ENCODE measurements at regions not wholly inside any gene's neighbourhood (a gene's known extent, or its start where the extent isn't known, plus 50 kb on each side); places are given as distances from the start of the nearest gene placed in this dataset.

DNA sequence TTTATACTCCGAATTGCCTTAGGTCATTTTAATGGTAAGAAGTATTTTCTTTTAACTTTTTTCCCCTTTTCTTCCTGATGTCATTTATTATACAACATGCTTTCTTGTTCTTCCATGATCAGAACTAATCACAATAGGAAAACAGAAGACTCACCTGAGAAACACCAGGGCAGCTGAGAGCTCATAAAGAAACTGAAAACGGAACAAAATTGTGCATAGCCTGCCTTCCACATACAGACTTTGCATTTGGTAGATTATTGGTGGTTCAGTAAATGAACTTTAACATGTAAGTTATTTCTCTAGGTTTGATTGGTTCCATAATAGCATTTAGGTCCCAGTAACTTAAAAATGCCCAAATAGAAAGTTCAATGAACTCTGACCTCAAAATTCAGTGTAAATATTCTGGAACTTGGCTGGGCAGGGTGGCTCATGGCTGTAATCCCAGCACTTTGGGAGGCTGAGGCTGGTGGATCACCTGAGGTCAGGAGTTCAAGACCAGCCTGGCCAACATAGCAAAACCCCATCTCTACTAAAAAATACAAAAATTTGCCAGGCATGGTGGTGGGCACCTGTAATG, 161.1 kb upstream of the DTNBP1 start (continued):
- TF ChIP-seq, protein P1, sequence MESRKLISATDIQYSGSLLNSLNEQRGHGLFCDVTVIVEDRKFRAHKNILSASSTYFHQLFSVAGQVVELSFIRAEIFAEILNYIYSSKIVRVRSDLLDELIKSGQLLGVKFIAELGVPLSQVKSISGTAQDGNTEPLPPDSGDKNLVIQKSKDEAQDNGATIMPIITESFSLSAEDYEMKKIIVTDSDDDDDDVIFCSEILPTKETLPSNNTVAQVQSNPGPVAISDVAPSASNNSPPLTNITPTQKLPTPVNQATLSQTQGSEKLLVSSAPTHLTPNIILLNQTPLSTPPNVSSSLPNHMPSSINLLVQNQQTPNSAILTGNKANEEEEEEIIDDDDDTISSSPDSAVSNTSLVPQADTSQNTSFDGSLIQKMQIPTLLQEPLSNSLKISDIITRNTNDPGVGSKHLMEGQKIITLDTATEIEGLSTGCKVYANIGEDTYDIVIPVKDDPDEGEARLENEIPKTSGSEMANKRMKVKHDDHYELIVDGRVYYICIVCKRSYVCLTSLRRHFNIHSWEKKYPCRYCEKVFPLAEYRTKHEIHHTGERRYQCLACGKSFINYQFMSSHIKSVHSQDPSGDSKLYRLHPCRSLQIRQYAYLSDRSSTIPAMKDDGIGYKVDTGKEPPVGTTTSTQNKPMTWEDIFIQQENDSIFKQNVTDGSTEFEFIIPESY (IDR thresholded peaks at IDR 0.05) = no peak
- no peak for TF ChIP-seq MYC (IDR thresholded peaks at IDR 0.05; ENCODE audit: insufficient read depth, insufficient read length, insufficient replicate concordance, low read length, severe bottlenecking)

DNA sequence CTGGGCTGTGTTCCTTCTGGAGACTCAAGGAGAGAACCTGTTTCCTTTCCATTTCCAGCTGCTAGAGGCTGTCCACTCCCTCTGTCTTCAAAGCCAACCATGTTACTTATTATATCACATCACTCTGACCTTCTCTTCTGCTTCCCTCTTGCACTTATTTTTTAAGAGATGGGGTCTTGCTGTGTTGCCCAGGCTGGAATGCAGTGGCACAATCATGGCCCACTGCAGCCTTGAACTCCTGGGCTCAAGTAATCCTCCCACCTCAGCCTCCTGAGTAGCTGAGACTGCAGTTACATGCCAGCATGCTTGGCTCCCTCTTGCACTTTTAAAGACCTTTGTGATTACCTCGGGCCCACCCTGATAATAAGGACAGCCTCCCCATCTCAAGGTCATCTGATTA, 160.0 kb upstream of the DTNBP1 start:
- ChIA-PET RAD21 (ENCODE audit: unreplicated experiment) (interaction anchor here (1.5 kb wide), 1 partner anchor 31 kb away, joined by 3 read pairs; no protein-coding TSS in a partner anchor), CTCF (interaction anchor here (0.8 kb wide), 1 partner anchor 9 kb away, joined by 3 read pairs; no protein-coding TSS in a partner anchor), SMC1A (ENCODE audit: uncharacterized antibody, unreplicated experiment) (interaction anchor here (1.4 to 2.7 kb wide), 5 partner anchors 10 to 79 kb away, joined by 4 to 13 read pairs (median 9); no protein-coding TSS in a partner anchor), POLR2A (interaction anchor here (1.1 kb wide), 1 partner anchor 47 kb away, joined by 3 read pairs; no protein-coding TSS in a partner anchor)
- Histone ChIP-seq H3K27ac (ENCODE audit: control insufficient read depth, insufficient read depth) (no peak overlapping the region), H4K20me1 (ENCODE audit: control insufficient read depth, insufficient read depth) (no peaks in the 10 kb centered on the region), H3K4me1 (ENCODE audit: control insufficient read depth, insufficient read depth, low read length) (peaks cover 9% of the 10 kb centered on the region), H3K4me2 (ENCODE audit: control insufficient read depth, insufficient read depth) (no peak overlapping the region), H3K9me3 (replicated peaks; ENCODE audit: control insufficient read depth, insufficient read depth, low read length) (no peaks in the 10 kb centered on the region), H3K36me3 (ENCODE audit: control insufficient read depth in 2 of 2, insufficient read depth in 2 of 2, low read length in 1 of 2) (no peaks in the 10 kb centered on the region), H3K79me2 (ENCODE audit: control insufficient read depth, insufficient read depth, low read length) (no peaks in the 10 kb centered on the region), H3K4me3 (no peak overlapping the region), H2AFZ (ENCODE audit: control insufficient read depth, low read depth, low read length) (no peak overlapping the region), H3K27me3 (replicated peaks in 1 of 2; ENCODE audit: control insufficient read depth in 2 of 2, insufficient read depth in 2 of 2, low read length in 1 of 2) (no peaks in the 10 kb centered on the region), H3K9ac (ENCODE audit: control insufficient read depth, insufficient read depth, low read length) (no peak overlapping the region)
- TF ChIP-seq, protein P2, sequence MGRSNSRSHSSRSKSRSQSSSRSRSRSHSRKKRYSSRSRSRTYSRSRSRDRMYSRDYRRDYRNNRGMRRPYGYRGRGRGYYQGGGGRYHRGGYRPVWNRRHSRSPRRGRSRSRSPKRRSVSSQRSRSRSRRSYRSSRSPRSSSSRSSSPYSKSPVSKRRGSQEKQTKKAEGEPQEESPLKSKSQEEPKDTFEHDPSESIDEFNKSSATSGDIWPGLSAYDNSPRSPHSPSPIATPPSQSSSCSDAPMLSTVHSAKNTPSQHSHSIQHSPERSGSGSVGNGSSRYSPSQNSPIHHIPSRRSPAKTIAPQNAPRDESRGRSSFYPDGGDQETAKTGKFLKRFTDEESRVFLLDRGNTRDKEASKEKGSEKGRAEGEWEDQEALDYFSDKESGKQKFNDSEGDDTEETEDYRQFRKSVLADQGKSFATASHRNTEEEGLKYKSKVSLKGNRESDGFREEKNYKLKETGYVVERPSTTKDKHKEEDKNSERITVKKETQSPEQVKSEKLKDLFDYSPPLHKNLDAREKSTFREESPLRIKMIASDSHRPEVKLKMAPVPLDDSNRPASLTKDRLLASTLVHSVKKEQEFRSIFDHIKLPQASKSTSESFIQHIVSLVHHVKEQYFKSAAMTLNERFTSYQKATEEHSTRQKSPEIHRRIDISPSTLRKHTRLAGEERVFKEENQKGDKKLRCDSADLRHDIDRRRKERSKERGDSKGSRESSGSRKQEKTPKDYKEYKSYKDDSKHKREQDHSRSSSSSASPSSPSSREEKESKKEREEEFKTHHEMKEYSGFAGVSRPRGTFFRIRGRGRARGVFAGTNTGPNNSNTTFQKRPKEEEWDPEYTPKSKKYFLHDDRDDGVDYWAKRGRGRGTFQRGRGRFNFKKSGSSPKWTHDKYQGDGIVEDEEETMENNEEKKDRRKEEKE (IDR thresholded peaks at IDR 0.05) = no peak
- no peak for TF ChIP-seq NR2C1 (IDR thresholded peaks at IDR 0.05)
- TF ChIP-seq, protein P3, sequence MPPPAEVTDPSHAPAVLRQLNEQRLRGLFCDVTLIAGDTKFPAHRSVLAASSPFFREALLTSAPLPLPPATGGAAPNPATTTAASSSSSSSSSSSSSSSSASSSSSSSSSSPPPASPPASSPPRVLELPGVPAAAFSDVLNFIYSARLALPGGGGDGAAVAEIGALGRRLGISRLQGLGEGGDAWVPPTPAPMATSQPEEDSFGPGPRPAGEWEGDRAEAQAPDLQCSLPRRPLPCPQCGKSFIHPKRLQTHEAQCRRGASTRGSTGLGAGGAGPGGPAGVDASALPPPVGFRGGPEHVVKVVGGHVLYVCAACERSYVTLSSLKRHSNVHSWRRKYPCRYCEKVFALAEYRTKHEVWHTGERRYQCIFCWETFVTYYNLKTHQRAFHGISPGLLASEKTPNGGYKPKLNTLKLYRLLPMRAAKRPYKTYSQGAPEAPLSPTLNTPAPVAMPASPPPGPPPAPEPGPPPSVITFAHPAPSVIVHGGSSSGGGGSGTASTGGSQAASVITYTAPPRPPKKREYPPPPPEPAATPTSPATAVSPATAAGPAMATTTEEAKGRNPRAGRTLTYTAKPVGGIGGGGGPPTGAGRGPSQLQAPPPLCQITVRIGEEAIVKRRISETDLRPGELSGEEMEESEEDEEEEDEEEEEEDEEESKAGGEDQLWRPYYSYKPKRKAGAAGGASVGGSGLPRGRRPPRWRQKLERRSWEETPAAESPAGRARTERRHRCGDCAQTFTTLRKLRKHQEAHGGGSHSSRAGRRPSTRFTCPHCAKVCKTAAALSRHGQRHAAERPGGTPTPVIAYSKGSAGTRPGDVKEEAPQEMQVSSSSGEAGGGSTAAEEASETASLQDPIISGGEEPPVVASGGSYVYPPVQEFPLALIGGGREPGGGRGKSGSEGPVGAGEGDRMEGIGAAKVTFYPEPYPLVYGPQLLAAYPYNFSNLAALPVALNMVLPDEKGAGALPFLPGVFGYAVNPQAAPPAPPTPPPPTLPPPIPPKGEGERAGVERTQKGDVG (CRISPR knock-in tag; IDR thresholded peaks at IDR 0.05) = no peak
- TF ChIP-seq PAX8 (IDR thresholded peaks at IDR 0.05) = no peak
- no peak for TF ChIP-seq ZSCAN29 (IDR thresholded peaks at IDR 0.05)
- TF ChIP-seq NR2F1 (conservative IDR thresholded peaks at IDR 0.05) = no peak
- no peak for TF ChIP-seq ASH2L (IDR thresholded peaks at IDR 0.05; ENCODE audit: borderline replicate concordance, low read depth)
- intact Hi-C loops (cut with micrococcal nuclease; ENCODE audit: unreplicated experiment) (no loop called here), in situ Hi-C loops (cut with MboI) (no loop called here)
- ATAC-seq (no peak), FAIRE-seq (no peak), DNase-seq (ENCODE audit: low read depth, low spot score) (no peak)
- no TSS peak for BruUV-seq (replicated peaks)
- 0% methylated on average over 1 of the region's 1 CpG for WGBS (ENCODE audit: insufficient coverage, insufficient replicate concordance, low lambda C conversion rate, missing lambda C conversion rate)

Measured in GM12878 (cell line).